GM23338 (cell line): ENCODE measurements at regions not wholly inside any gene's neighbourhood (a gene's known extent, or its start where the extent isn't known, plus 50 kb on each side); places are given as distances from the start of the nearest gene placed in this dataset.

Source experiments
- CREB1 ChIP-seq: fragments of 250-450 bp; sonication (Bioruptor Pico); IDR thresholded peaks from 2 replicates; pipeline ENCODE4 v1.5.0; 2020; ENCODE audit warnings: low read depth, mild to moderate bottlenecking, moderate library complexity
- EZH2 ChIP-seq: fragments of 200-600 bp; sonication (generic); IDR thresholded peaks from one replicate; pipeline ENCODE4 v1.8.0; 2017; ENCODE audit warnings: antibody characterized with exemption, mild to moderate bottlenecking, low read depth; ENCODE audit not compliant: unreplicated experiment
- EZH2phosphoT487 ChIP-seq: fragments of 200-600 bp; sonication (generic); IDR thresholded peaks from one replicate; pipeline ENCODE4 v1.8.1; 2018; ENCODE audit warnings: antibody characterized with exemption; ENCODE audit not compliant: unreplicated experiment
- JUNB ChIP-seq: IDR thresholded peaks from one replicate; pipeline ENCODE4 v1.6.1; 2016; ENCODE audit warnings: antibody characterized with exemption; ENCODE audit not compliant: unreplicated experiment
- NANOG ChIP-seq: IDR thresholded peaks from 2 replicates; pipeline ENCODE4 v1.6.1; 2016; ENCODE audit warnings: antibody characterized with exemption, borderline replicate concordance
- POLR2AphosphoS5 ChIP-seq: IDR thresholded peaks from 2 replicates; pipeline ENCODE4 v1.6.1; 2016; ENCODE audit warnings: antibody characterized with exemption, low read depth
- STAT1 ChIP-seq: IDR thresholded peaks from one replicate; pipeline ENCODE4 v1.6.1; 2016; ENCODE audit warnings: antibody characterized with exemption; ENCODE audit not compliant: unreplicated experiment
- ZNF114 ChIP-seq: fragments of 250-450 bp; sonication (Bioruptor Pico); IDR thresholded peaks from 2 replicates; pipeline ENCODE4 v1.5.0; 2020; ENCODE audit warnings: mild to moderate bottlenecking, moderate library complexity
- ZNF331 ChIP-seq: fragments of 250-450 bp; sonication (Bioruptor Pico); IDR thresholded peaks from 2 replicates; pipeline ENCODE4 v1.5.0; 2020; ENCODE audit warnings: low read depth, mild to moderate bottlenecking, moderate library complexity
- TF ChIP-seq, protein P1 (sequence below), 2 experiments: fragments of 200-600 bp in 1 of 2; sonication (generic) in 1 of 2; conservative IDR thresholded peaks; 2 replicates each; pipeline versions ENCODE4 v1.5.1 to v1.6.1; 2016 to 2017; ENCODE audit warnings: antibody characterized with exemption in 2 of 2, low read depth in 2 of 2, mild to moderate bottlenecking in 2 of 2, moderate library complexity in 1 of 2
- TF ChIP-seq, protein P2 (sequence below): IDR thresholded peaks from one replicate; pipeline ENCODE4 v1.6.1; 2018; ENCODE audit warnings: antibody characterized with exemption; ENCODE audit not compliant: unreplicated experiment
- TF ChIP-seq, protein P3 (sequence below): IDR thresholded peaks from 2 replicates; pipeline ENCODE4 v1.6.1; 2016; ENCODE audit warnings: antibody characterized with exemption
- TF ChIP-seq, protein P4 (sequence below): fragments of 250-450 bp; sonication (Bioruptor Pico); IDR thresholded peaks from 2 replicates; pipeline ENCODE4 v1.5.0; 2020; ENCODE audit warnings: mild to moderate bottlenecking, moderate library complexity

DNA sequence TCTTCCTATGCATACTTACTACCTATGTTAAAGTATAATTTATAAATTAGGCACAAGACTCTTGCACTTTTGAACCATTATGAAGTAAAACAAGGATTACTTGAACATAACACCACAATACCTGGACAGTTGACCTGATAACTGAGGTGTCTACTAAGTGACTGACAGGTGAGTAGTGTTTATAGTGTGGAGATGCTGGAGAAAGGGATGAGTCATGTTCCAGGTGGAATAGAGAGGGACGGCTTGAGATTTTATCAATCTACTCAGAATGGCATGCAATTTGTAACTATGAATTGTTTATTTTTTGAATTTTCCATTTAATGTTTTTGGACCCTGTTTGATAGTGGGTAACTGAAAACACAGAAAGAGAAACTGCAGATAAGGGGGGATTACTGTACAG is 287.6 kb downstream of the MAP2K6 start:
- TF ChIP-seq, protein P1, sequence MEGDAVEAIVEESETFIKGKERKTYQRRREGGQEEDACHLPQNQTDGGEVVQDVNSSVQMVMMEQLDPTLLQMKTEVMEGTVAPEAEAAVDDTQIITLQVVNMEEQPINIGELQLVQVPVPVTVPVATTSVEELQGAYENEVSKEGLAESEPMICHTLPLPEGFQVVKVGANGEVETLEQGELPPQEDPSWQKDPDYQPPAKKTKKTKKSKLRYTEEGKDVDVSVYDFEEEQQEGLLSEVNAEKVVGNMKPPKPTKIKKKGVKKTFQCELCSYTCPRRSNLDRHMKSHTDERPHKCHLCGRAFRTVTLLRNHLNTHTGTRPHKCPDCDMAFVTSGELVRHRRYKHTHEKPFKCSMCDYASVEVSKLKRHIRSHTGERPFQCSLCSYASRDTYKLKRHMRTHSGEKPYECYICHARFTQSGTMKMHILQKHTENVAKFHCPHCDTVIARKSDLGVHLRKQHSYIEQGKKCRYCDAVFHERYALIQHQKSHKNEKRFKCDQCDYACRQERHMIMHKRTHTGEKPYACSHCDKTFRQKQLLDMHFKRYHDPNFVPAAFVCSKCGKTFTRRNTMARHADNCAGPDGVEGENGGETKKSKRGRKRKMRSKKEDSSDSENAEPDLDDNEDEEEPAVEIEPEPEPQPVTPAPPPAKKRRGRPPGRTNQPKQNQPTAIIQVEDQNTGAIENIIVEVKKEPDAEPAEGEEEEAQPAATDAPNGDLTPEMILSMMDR (conservative IDR thresholded peaks at IDR 0.05; ENCODE audit: low read depth in 2 of 2): no peak
- TF ChIP-seq, protein P2, sequence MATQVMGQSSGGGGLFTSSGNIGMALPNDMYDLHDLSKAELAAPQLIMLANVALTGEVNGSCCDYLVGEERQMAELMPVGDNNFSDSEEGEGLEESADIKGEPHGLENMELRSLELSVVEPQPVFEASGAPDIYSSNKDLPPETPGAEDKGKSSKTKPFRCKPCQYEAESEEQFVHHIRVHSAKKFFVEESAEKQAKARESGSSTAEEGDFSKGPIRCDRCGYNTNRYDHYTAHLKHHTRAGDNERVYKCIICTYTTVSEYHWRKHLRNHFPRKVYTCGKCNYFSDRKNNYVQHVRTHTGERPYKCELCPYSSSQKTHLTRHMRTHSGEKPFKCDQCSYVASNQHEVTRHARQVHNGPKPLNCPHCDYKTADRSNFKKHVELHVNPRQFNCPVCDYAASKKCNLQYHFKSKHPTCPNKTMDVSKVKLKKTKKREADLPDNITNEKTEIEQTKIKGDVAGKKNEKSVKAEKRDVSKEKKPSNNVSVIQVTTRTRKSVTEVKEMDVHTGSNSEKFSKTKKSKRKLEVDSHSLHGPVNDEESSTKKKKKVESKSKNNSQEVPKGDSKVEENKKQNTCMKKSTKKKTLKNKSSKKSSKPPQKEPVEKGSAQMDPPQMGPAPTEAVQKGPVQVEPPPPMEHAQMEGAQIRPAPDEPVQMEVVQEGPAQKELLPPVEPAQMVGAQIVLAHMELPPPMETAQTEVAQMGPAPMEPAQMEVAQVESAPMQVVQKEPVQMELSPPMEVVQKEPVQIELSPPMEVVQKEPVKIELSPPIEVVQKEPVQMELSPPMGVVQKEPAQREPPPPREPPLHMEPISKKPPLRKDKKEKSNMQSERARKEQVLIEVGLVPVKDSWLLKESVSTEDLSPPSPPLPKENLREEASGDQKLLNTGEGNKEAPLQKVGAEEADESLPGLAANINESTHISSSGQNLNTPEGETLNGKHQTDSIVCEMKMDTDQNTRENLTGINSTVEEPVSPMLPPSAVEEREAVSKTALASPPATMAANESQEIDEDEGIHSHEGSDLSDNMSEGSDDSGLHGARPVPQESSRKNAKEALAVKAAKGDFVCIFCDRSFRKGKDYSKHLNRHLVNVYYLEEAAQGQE: no peak
- TF ChIP-seq POLR2AphosphoS5 (no peak), EZH2phosphoT487 (no peak), ZNF114 (no peak), STAT1 (no peak), EZH2 (no peak), JUNB (no peak), CREB1 (CRISPR knock-in tag) (no peak), ZNF331 (CRISPR knock-in tag) (no peak), NANOG (no peak)
- TF ChIP-seq, protein P3, sequence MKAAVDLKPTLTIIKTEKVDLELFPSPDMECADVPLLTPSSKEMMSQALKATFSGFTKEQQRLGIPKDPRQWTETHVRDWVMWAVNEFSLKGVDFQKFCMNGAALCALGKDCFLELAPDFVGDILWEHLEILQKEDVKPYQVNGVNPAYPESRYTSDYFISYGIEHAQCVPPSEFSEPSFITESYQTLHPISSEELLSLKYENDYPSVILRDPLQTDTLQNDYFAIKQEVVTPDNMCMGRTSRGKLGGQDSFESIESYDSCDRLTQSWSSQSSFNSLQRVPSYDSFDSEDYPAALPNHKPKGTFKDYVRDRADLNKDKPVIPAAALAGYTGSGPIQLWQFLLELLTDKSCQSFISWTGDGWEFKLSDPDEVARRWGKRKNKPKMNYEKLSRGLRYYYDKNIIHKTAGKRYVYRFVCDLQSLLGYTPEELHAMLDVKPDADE: no peak
- TF ChIP-seq, protein P4, sequence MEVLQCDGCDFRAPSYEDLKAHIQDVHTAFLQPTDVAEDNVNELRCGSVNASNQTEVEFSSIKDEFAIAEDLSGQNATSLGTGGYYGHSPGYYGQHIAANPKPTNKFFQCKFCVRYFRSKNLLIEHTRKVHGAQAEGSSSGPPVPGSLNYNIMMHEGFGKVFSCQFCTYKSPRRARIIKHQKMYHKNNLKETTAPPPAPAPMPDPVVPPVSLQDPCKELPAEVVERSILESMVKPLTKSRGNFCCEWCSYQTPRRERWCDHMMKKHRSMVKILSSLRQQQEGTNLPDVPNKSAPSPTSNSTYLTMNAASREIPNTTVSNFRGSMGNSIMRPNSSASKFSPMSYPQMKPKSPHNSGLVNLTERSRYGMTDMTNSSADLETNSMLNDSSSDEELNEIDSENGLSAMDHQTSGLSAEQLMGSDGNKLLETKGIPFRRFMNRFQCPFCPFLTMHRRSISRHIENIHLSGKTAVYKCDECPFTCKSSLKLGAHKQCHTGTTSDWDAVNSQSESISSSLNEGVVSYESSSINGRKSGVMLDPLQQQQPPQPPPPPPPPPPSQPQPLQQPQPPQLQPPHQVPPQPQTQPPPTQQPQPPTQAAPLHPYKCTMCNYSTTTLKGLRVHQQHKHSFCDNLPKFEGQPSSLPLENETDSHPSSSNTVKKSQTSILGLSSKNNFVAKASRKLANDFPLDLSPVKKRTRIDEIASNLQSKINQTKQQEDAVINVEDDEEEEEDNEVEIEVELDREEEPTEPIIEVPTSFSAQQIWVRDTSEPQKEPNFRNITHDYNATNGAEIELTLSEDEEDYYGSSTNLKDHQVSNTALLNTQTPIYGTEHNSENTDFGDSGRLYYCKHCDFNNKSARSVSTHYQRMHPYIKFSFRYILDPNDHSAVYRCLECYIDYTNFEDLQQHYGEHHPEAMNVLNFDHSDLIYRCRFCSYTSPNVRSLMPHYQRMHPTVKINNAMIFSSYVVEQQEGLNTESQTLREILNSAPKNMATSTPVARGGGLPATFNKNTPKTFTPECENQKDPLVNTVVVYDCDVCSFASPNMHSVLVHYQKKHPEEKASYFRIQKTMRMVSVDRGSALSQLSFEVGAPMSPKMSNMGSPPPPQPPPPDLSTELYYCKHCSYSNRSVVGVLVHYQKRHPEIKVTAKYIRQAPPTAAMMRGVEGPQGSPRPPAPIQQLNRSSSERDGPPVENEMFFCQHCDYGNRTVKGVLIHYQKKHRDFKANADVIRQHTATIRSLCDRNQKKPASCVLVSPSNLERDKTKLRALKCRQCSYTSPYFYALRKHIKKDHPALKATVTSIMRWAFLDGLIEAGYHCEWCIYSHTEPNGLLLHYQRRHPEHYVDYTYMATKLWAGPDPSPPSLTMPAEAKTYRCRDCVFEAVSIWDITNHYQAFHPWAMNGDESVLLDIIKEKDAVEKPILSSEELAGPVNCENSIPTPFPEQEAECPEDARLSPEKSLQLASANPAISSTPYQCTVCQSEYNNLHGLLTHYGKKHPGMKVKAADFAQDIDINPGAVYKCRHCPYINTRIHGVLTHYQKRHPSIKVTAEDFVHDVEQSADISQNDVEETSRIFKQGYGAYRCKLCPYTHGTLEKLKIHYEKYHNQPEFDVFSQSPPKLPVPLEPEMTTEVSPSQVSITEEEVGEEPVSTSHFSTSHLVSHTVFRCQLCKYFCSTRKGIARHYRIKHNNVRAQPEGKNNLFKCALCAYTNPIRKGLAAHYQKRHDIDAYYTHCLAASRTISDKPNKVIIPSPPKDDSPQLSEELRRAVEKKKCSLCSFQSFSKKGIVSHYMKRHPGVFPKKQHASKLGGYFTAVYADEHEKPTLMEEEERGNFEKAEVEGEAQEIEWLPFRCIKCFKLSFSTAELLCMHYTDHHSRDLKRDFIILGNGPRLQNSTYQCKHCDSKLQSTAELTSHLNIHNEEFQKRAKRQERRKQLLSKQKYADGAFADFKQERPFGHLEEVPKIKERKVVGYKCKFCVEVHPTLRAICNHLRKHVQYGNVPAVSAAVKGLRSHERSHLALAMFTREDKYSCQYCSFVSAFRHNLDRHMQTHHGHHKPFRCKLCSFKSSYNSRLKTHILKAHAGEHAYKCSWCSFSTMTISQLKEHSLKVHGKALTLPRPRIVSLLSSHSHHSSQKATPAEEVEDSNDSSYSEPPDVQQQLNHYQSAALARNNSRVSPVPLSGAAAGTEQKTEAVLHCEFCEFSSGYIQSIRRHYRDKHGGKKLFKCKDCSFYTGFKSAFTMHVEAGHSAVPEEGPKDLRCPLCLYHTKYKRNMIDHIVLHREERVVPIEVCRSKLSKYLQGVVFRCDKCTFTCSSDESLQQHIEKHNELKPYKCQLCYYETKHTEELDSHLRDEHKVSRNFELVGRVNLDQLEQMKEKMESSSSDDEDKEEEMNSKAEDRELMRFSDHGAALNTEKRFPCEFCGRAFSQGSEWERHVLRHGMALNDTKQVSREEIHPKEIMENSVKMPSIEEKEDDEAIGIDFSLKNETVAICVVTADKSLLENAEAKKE (CRISPR knock-in tag): no peak
